ENCODE measurements at regions not wholly inside any gene's neighbourhood (a gene's known extent, or its start where the extent isn't known, plus 50 kb on each side); places are given as distances from the start of the nearest gene placed in this dataset.

- CTCF ChIA-PET = interaction anchor here (1.2 kb wide), 1 partner anchor 265 kb away, joined by 3 read pairs; no protein-coding TSS in a partner anchor
- TF ChIP-seq CTCF (IDR thresholded peaks at IDR 0.05; ENCODE audit: insufficient read depth, low read depth, low read length) = no peak
- POLR2A ChIA-PET = no interaction called here
- no peaks in the 10 kb centered on the region for H3K36me3 ChIP-seq (ENCODE audit: control insufficient read depth, insufficient read depth, low read length)
- no peak for DNase-seq (ENCODE audit: low read depth)
- no peaks in the 10 kb centered on the region; the same call in 1 of the 2 replicates for H3K27me3 ChIP-seq (ENCODE audit: control insufficient read depth, insufficient read depth, low read length)
- H3K4me3 ChIP-seq (ENCODE audit: low read depth, low read length) = no peak overlapping the region
These were observed 180.8 kb upstream of the CST7 start for GRCh38 chr20:24768201-24768636.

GRCh38 chr20:24768713-24769601, 180.1 kb upstream of the CST7 start:
- POLR2A ChIA-PET = no interaction called here
- H3K36me3 ChIP-seq (ENCODE audit: control insufficient read depth, insufficient read depth, low read length) = no peaks in the 10 kb centered on the region
- H3K27me3 ChIP-seq (ENCODE audit: control insufficient read depth, insufficient read depth, low read length) = no peaks in the 10 kb centered on the region; the same call in 1 of the 2 replicates
- no peak for TF ChIP-seq CTCF (IDR thresholded peaks at IDR 0.05; ENCODE audit: insufficient read depth, low read depth, low read length)
- CTCF ChIA-PET = interaction anchor here (0.8 to 1.3 kb wide), 4 partner anchors 9 to 91 kb away, joined by 3 to 4 read pairs (median 3); no protein-coding TSS in a partner anchor
- DNase-seq (ENCODE audit: low read depth) = no peak
- no peak overlapping the region for H3K4me3 ChIP-seq (ENCODE audit: low read depth, low read length)

GRCh38 chr20:24769878-24770627, 179.0 kb upstream of the CST7 start:
- no peak for DNase-seq (ENCODE audit: low read depth)
- Histone ChIP-seq H3K4me3 (ENCODE audit: low read depth, low read length) (no peak overlapping the region), H3K36me3 (ENCODE audit: control insufficient read depth, insufficient read depth, low read length) (no peaks in the 10 kb centered on the region), H3K27me3 (ENCODE audit: control insufficient read depth, insufficient read depth, low read length) (no peaks in the 10 kb centered on the region; the same call in 1 of the 2 replicates)
- no peak for TF ChIP-seq CTCF (IDR thresholded peaks at IDR 0.05; ENCODE audit: insufficient read depth, low read depth, low read length)
- ChIA-PET POLR2A (no interaction called here), CTCF (interaction anchor here (0.8 to 1.3 kb wide), 3 partner anchors 8 to 90 kb away, joined by 3 to 4 read pairs (median 3); no protein-coding TSS in a partner anchor)

GRCh38 chr20:24770628-24771541, 178.2 kb upstream of the CST7 start:
- CTCF ChIA-PET = no interaction called here
- Histone ChIP-seq H3K36me3 (ENCODE audit: control insufficient read depth, insufficient read depth, low read length) (no peaks in the 10 kb centered on the region), H3K4me3 (ENCODE audit: low read depth, low read length) (no peak overlapping the region), H3K27me3 (ENCODE audit: control insufficient read depth, insufficient read depth, low read length) (no peaks in the 10 kb centered on the region; the same call in 1 of the 2 replicates)
- POLR2A ChIA-PET = no interaction called here
- no peak for DNase-seq (ENCODE audit: low read depth)
- TF ChIP-seq CTCF (IDR thresholded peaks at IDR 0.05; ENCODE audit: insufficient read depth, low read depth, low read length) = no peak
